ENCODE measurements at regions not wholly inside any gene's neighbourhood (a gene's known extent, or its start where the extent isn't known, plus 50 kb on each side); places are given as distances from the start of the nearest gene placed in this dataset.

- DNase-seq, result no peak
- H3K4me1 Mint-ChIP-seq, result no peaks in the 10 kb centered on the region
- no peak overlapping the region for H3K27ac ChIP-seq (ENCODE audit: low read length in 2 of 2)
- WGBS (ENCODE audit: insufficient coverage), result 67% methylated on average over 1 of the region's 4 CpGs
- intact Hi-C loops (cut with micrococcal nuclease), result no loop called here
- H3K27ac Mint-ChIP-seq, result no peak overlapping the region
- H3K36me3 ChIP-seq (replicated peaks in 1 of 2; ENCODE audit: control extremely low read depth in 1 of 2, control insufficient read depth in 1 of 2, extremely low read depth in 1 of 2, insufficient read depth in 2 of 2, low read length in 1 of 2), result no peaks in the 10 kb centered on the region
- H4K20me1 ChIP-seq (ENCODE audit: control insufficient read depth, insufficient read depth, low read length, poor library complexity, severe bottlenecking), result no peaks in the 10 kb centered on the region
- ATAC-seq (ENCODE audit: low read depth), result no peak
- H3K4me3 Mint-ChIP-seq, result no peak overlapping the region
- no peaks in the 10 kb centered on the region for H3K4me1 ChIP-seq (ENCODE audit: control insufficient read depth in 2 of 2, insufficient read depth in 2 of 2, low read length in 2 of 2)
- no peak overlapping the region for H3K4me2 ChIP-seq (replicated peaks; ENCODE audit: low read depth, low read length, poor library complexity, severe bottlenecking)
- POLR2A ChIA-PET, result no interaction called here
- no peaks in the 10 kb centered on the region for H3K27me3 Mint-ChIP-seq
- TF ChIP-seq EZH2 (IDR thresholded peaks at IDR 0.05; ENCODE audit: borderline replicate concordance, insufficient read depth, low read depth, low read length, poor library complexity, severe bottlenecking) (no peak), CTCF (IDR thresholded peaks at IDR 0.05) (no peak)
- H3K9me3 Mint-ChIP-seq (ENCODE audit: insufficient read depth), result no peaks in the 10 kb centered on the region
- CTCF ChIA-PET, result no interaction called here
- H3K4me3 ChIP-seq (ENCODE audit: control extremely low read depth in 1 of 5, extremely low read depth in 1 of 5, insufficient read depth in 1 of 5, low read depth in 2 of 5, low read length in 4 of 5), result no peak overlapping the region
- H2AFZ ChIP-seq (ENCODE audit: insufficient read depth, low read depth, low read length, poor library complexity, severe bottlenecking), result no peak overlapping the region
- H3K27me3 ChIP-seq (replicated peaks in 1 of 4; ENCODE audit: control extremely low read depth in 1 of 4, control insufficient read depth in 3 of 4, insufficient read depth in 4 of 4, low read length in 3 of 4), result no peaks in the 10 kb centered on the region
- H3K9me3 ChIP-seq (ENCODE audit: control extremely low read depth in 1 of 3, control insufficient read depth in 2 of 3, insufficient read depth in 1 of 3, low read length in 2 of 3), result no peaks in the 10 kb centered on the region
- H3K79me2 ChIP-seq (ENCODE audit: control insufficient read depth, insufficient read depth, low read length), result no peaks in the 10 kb centered on the region
- H3K9ac ChIP-seq (ENCODE audit: low read length), result no peak overlapping the region
These were observed 162.0 kb upstream of the EPHA7 start for GRCh38 chr6:93581371-93581770.

- TF ChIP-seq CTCF (IDR thresholded peaks at IDR 0.05), result no peak
- TF ChIP-seq EZH2 (IDR thresholded peaks at IDR 0.05; ENCODE audit: borderline replicate concordance, insufficient read depth, low read depth, low read length, poor library complexity, severe bottlenecking), result no peak
- CTCF ChIA-PET, result no interaction called here
- ATAC-seq (ENCODE audit: low read depth), result no peak
These were observed 161.1 kb upstream of the EPHA7 start for GRCh38 chr6:93580446-93580845.

More at GRCh38 chr6:93580446-93580845, 161.1 kb upstream of the EPHA7 start:
- Histone ChIP-seq H3K4me1 (ENCODE audit: control insufficient read depth in 2 of 2, insufficient read depth in 2 of 2, low read length in 2 of 2) (no peaks in the 10 kb centered on the region), H3K27ac (ENCODE audit: low read length in 2 of 2) (no peak overlapping the region), H3K4me3 (ENCODE audit: control extremely low read depth in 1 of 5, extremely low read depth in 1 of 5, insufficient read depth in 1 of 5, low read depth in 2 of 5, low read length in 4 of 5) (no peak overlapping the region), H3K4me2 (replicated peaks; ENCODE audit: low read depth, low read length, poor library complexity, severe bottlenecking) (no peak overlapping the region), H3K9me3 (ENCODE audit: control extremely low read depth in 1 of 3, control insufficient read depth in 2 of 3, insufficient read depth in 1 of 3, low read length in 2 of 3) (no peaks in the 10 kb centered on the region), H3K36me3 (replicated peaks in 1 of 2; ENCODE audit: control extremely low read depth in 1 of 2, control insufficient read depth in 1 of 2, extremely low read depth in 1 of 2, insufficient read depth in 2 of 2, low read length in 1 of 2) (no peaks in the 10 kb centered on the region), H3K27me3 (replicated peaks in 1 of 4; ENCODE audit: control extremely low read depth in 1 of 4, control insufficient read depth in 3 of 4, insufficient read depth in 4 of 4, low read length in 3 of 4) (no peaks in the 10 kb centered on the region), H2AFZ (ENCODE audit: insufficient read depth, low read depth, low read length, poor library complexity, severe bottlenecking) (no peak overlapping the region), H3K9ac (ENCODE audit: low read length) (no peak overlapping the region), H4K20me1 (ENCODE audit: control insufficient read depth, insufficient read depth, low read length, poor library complexity, severe bottlenecking) (no peaks in the 10 kb centered on the region), H3K79me2 (ENCODE audit: control insufficient read depth, insufficient read depth, low read length) (no peaks in the 10 kb centered on the region)
- H3K4me3 Mint-ChIP-seq, result no peak overlapping the region
- H3K27ac Mint-ChIP-seq, result no peak overlapping the region
- 56% methylated on average over 1 of the region's 2 CpGs for WGBS (ENCODE audit: insufficient coverage)
- POLR2A ChIA-PET, result no interaction called here
- H3K4me1 Mint-ChIP-seq, result no peaks in the 10 kb centered on the region
- H3K27me3 Mint-ChIP-seq, result no peaks in the 10 kb centered on the region
- intact Hi-C loops (cut with micrococcal nuclease), result no loop called here
- no peaks in the 10 kb centered on the region for H3K9me3 Mint-ChIP-seq (ENCODE audit: insufficient read depth)
- no peak for DNase-seq

All from B cell (primary cell).